HUES6 (cell line): ENCODE measurements at regions not wholly inside any gene's neighbourhood (a gene's known extent, or its start where the extent isn't known, plus 50 kb on each side); places are given as distances from the start of the nearest gene placed in this dataset.

Experiments
- H3K27ac ChIP-seq: 2 replicates; pipeline ENCODE4 v1.7.0; 2013; ENCODE audit warnings: low read depth, mild to moderate bottlenecking, low read length, inconsistent platforms
- H3K27me3 ChIP-seq: 2 replicates; pipeline ENCODE4 v1.6.1; 2013; ENCODE audit warnings: low read length; ENCODE audit not compliant: control insufficient read depth, insufficient read depth
- H3K36me3 ChIP-seq: 2 replicates; pipeline ENCODE4 v1.6.1; 2013; ENCODE audit warnings: low read length; ENCODE audit not compliant: control insufficient read depth, insufficient read depth
- H3K4me1 ChIP-seq: 2 replicates; pipeline ENCODE4 v1.6.1; 2013; ENCODE audit warnings: low read length; ENCODE audit not compliant: control insufficient read depth, insufficient read depth
- H3K4me3 ChIP-seq: 2 replicates; pipeline ENCODE4 v1.5.1; 2013; ENCODE audit warnings: low read depth, low read length
- H3K9ac ChIP-seq: one replicate; pipeline ENCODE4 v1.6.1; 2013; ENCODE audit warnings: mild to moderate bottlenecking, low read length
- H3K9me3 ChIP-seq: 2 replicates; pipeline ENCODE4 v1.6.1; 2013; ENCODE audit warnings: low read depth, low read length; ENCODE audit not compliant: control insufficient read depth, insufficient read depth

GRCh38 chr11:115684135-115684534 is 179.9 kb upstream of the CADM1 start:
- H3K27ac ChIP-seq: no peak overlapping the region
- no peaks in the 10 kb centered on the region for H3K36me3 ChIP-seq
- no peak overlapping the region for H3K9ac ChIP-seq
- H3K27me3 ChIP-seq: peaks cover 32% of the 10 kb centered on the region
- no peaks in the 10 kb centered on the region for H3K4me1 ChIP-seq
- H3K4me3 ChIP-seq: no peak overlapping the region
- no peaks in the 10 kb centered on the region for H3K9me3 ChIP-seq

GRCh38 chr11:115682888-115683287 is 178.7 kb upstream of the CADM1 start:
- Histone ChIP-seq H3K36me3 (no peaks in the 10 kb centered on the region), H3K9ac (no peak overlapping the region), H3K9me3 (no peaks in the 10 kb centered on the region)

GRCh38 chr11:115682101-115682500 is 177.9 kb upstream of the CADM1 start:
- Histone ChIP-seq H3K9me3 (no peaks in the 10 kb centered on the region), H3K27ac (no peak overlapping the region), H3K9ac (no peak overlapping the region), H3K36me3 (no peaks in the 10 kb centered on the region), H3K27me3 (peaks cover 12% of the 10 kb centered on the region; the same call in 1 of the 2 replicates), H3K4me1 (no peaks in the 10 kb centered on the region), H3K4me3 (no peak overlapping the region)

More at GRCh38 chr11:115682888-115683287, 178.7 kb upstream of the CADM1 start:
- Histone ChIP-seq H3K4me1 (no peaks in the 10 kb centered on the region), H3K4me3 (no peak overlapping the region), H3K27me3 (peaks cover 20% of the 10 kb centered on the region), H3K27ac (no peak overlapping the region)

GRCh38 chr11:115679945-115680344 is 175.7 kb upstream of the CADM1 start:
- no peak overlapping the region for H3K4me3 ChIP-seq
- peaks cover 7% of the 10 kb centered on the region for H3K4me1 ChIP-seq
- H3K9me3 ChIP-seq: no peaks in the 10 kb centered on the region
- no peaks in the 10 kb centered on the region for H3K36me3 ChIP-seq
- H3K27ac ChIP-seq: no peak overlapping the region
- H3K27me3 ChIP-seq: no peaks in the 10 kb centered on the region
- H3K9ac ChIP-seq: no peak overlapping the region

GRCh38 chr11:115678942-115679341 is 174.7 kb upstream of the CADM1 start:
- Histone ChIP-seq H3K4me1 (peaks cover 17% of the 10 kb centered on the region), H3K36me3 (no peaks in the 10 kb centered on the region), H3K4me3 (no peak overlapping the region), H3K9me3 (no peaks in the 10 kb centered on the region), H3K27me3 (no peaks in the 10 kb centered on the region), H3K27ac (no peak overlapping the region), H3K9ac (no peak overlapping the region)

GRCh38 chr11:115677190-115677589 is 173.0 kb upstream of the CADM1 start:
- no peaks in the 10 kb centered on the region for H3K27me3 ChIP-seq
- H3K27ac ChIP-seq: no peak overlapping the region
- H3K36me3 ChIP-seq: no peaks in the 10 kb centered on the region
- H3K4me3 ChIP-seq: no peak overlapping the region
- peaks cover 18% of the 10 kb centered on the region for H3K4me1 ChIP-seq
- H3K9me3 ChIP-seq: no peaks in the 10 kb centered on the region
- no peak overlapping the region for H3K9ac ChIP-seq

- no peaks in the 10 kb centered on the region for H3K27me3 ChIP-seq
- H3K4me1 ChIP-seq: peaks cover 18% of the 10 kb centered on the region
- H3K4me3 ChIP-seq: no peak overlapping the region
- H3K9ac ChIP-seq: no peak overlapping the region
- H3K27ac ChIP-seq: no peak overlapping the region
- no peaks in the 10 kb centered on the region for H3K36me3 ChIP-seq
- H3K9me3 ChIP-seq: no peaks in the 10 kb centered on the region
Measured at GRCh38 chr11:115676768-115677167, 172.6 kb upstream of the CADM1 start.

- no peaks in the 10 kb centered on the region for H3K36me3 ChIP-seq
- H3K27ac ChIP-seq: no peak overlapping the region
- H3K4me3 ChIP-seq: no peak overlapping the region
- no peaks in the 10 kb centered on the region for H3K27me3 ChIP-seq
- H3K9me3 ChIP-seq: no peaks in the 10 kb centered on the region
- peaks cover 18% of the 10 kb centered on the region for H3K4me1 ChIP-seq
- H3K9ac ChIP-seq: no peak overlapping the region
Measured at GRCh38 chr11:115676206-115676605, 172.0 kb upstream of the CADM1 start.

GRCh38 chr11:115674937-115675544 is 170.8 kb upstream of the CADM1 start:
- H3K27ac ChIP-seq: no peak overlapping the region
- H3K27me3 ChIP-seq: no peaks in the 10 kb centered on the region
- H3K36me3 ChIP-seq: no peaks in the 10 kb centered on the region
- H3K4me3 ChIP-seq: no peak overlapping the region
- peaks cover 18% of the 10 kb centered on the region for H3K4me1 ChIP-seq
- H3K9me3 ChIP-seq: no peaks in the 10 kb centered on the region
- no peak overlapping the region for H3K9ac ChIP-seq

GRCh38 chr11:115674176-115674936 is 170.1 kb upstream of the CADM1 start:
- H3K27ac ChIP-seq: no peak overlapping the region
- H3K9me3 ChIP-seq: no peaks in the 10 kb centered on the region
- peaks cover 18% of the 10 kb centered on the region for H3K4me1 ChIP-seq
- no peaks in the 10 kb centered on the region for H3K27me3 ChIP-seq
- H3K9ac ChIP-seq: no peak overlapping the region
- H3K36me3 ChIP-seq: no peaks in the 10 kb centered on the region
- no peak overlapping the region for H3K4me3 ChIP-seq

- Histone ChIP-seq H3K9me3 (no peaks in the 10 kb centered on the region), H3K27me3 (no peaks in the 10 kb centered on the region), H3K9ac (no peak overlapping the region), H3K27ac (no peak overlapping the region), H3K36me3 (no peaks in the 10 kb centered on the region), H3K4me1 (peaks cover 18% of the 10 kb centered on the region), H3K4me3 (no peak overlapping the region)
Measured at GRCh38 chr11:115673720-115674119, 169.5 kb upstream of the CADM1 start.
